ENCODE measurements at regions not wholly inside any gene's neighbourhood (a gene's known extent, or its start where the extent isn't known, plus 50 kb on each side); places are given as distances from the start of the nearest gene placed in this dataset.
A peak's percentile ranks its signal among the peaks of the same experiment; 100 is the strongest.

DNA sequence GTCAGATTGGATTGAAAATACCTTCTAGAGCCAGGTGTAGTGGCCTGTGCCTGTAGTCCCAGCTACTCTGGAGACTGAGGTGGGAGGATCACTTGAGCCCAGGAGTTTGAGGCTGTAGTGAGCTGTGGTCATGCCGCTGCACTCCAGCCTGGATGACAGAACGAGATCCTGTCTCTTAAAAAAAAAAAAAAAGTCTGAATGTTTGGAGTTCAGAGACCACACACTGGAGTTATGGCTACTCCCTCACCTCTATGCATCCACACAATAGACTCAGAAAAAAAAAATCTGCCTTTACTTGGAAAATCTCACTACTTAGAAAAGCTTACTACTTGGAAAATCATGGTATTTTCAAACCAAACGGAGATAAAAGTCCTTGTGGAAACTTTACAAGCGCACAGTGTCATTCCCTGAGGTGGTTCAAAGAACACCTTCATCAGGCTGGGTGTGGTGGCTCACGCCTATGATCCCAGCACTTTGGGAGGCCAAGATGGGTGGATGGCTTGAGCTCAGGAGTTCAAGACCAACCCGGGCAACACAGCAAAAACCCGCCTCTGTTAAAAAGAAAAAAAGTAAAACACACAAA is 63.9 kb upstream of the PICALM start:
- intact Hi-C loops (cut with DNase I), result no loop called here
- peaks cover 0 to 5% of the 10 kb centered on the region in 2 donors for H3K4me1 ChIP-seq
- no peak overlapping the region for H3K4me3 ChIP-seq
- no peaks in the 10 kb centered on the region for H3K36me3 ChIP-seq
- no peak overlapping the region for H3K27ac ChIP-seq
- TF ChIP-seq, protein P1, sequence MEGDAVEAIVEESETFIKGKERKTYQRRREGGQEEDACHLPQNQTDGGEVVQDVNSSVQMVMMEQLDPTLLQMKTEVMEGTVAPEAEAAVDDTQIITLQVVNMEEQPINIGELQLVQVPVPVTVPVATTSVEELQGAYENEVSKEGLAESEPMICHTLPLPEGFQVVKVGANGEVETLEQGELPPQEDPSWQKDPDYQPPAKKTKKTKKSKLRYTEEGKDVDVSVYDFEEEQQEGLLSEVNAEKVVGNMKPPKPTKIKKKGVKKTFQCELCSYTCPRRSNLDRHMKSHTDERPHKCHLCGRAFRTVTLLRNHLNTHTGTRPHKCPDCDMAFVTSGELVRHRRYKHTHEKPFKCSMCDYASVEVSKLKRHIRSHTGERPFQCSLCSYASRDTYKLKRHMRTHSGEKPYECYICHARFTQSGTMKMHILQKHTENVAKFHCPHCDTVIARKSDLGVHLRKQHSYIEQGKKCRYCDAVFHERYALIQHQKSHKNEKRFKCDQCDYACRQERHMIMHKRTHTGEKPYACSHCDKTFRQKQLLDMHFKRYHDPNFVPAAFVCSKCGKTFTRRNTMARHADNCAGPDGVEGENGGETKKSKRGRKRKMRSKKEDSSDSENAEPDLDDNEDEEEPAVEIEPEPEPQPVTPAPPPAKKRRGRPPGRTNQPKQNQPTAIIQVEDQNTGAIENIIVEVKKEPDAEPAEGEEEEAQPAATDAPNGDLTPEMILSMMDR (IDR thresholded peaks at IDR 0.05), result no peak
- H3K27me3 ChIP-seq, result no peaks in the 10 kb centered on the region
- DNase-seq (ENCODE audit: low spot score in 2 of 2), result no peak
- no peaks in the 10 kb centered on the region for H3K9me3 ChIP-seq

DNA sequence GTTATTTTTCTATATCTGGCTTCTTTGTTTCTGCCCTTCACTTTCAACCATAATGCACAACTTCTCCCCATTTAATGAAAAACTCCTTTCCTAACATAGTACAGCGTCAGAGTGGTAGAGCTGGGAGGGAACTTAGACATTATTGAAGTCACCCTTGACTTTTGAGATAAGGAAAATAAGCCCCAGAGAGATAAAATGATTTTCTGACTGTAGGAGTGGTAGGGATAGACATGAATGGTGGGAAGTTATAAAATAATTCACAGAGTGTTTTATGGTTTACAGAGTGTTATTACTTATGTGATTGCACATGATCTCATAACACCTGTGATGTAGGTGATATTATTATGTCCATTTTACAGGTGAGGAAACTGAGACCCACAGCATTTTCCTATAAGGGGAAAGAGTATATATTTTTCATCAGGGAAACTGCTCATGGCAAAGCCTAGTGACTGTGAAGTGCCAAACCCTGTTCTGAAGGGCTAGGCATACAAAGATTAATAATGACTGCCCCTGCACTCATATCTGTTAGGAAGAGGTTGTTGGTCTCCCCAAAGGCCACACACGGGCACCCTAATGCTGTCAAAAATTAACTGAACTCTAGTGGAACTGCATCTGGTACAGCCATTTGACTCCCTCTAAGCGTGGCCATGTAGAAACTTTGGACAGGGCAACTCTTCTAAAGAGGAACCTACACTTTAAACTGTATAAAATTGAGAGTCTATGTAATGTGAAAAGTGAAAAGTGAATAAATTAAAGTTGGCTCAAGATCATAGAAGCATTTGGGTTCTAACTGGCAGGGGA is 61.1 kb upstream of the PICALM start:
- no peaks in the 10 kb centered on the region for H3K9me3 ChIP-seq
- TF ChIP-seq, protein P1 (IDR thresholded peaks at IDR 0.05), result no peak
- intact Hi-C loops (cut with DNase I), result no loop called here
- no peak overlapping the region for H3K4me3 ChIP-seq
- no peaks in the 10 kb centered on the region for H3K27me3 ChIP-seq
- no peak for DNase-seq (ENCODE audit: low spot score in 2 of 2)
- no peaks in the 10 kb centered on the region for H3K36me3 ChIP-seq
- no peak overlapping the region for H3K27ac ChIP-seq
- peaks cover 0 to 3% of the 10 kb centered on the region in 2 donors for H3K4me1 ChIP-seq

DNA sequence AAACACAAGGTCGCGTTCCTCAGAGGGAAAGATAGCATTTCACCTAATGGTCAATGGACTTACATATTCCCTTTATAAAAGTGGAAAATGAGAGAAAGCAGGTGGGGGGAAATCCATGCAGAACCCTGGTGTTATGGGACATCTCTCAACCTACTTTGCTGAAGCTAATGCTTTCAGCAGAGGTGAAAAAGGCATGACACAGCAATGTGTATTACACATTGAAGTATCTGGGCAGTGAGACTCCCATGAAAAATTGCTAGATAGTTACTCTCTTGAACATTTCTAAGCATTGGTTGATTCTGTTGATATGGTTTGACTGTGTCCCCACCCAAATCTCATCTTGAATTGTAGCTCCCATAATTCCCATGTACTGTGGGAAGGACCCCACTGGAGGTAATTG is 60.0 kb upstream of the PICALM start:
- Histone ChIP-seq H3K36me3 (no peaks in the 10 kb centered on the region), H3K4me3 (no peak overlapping the region), H3K9me3 (no peaks in the 10 kb centered on the region), H3K4me1 (peaks cover 0 to 8% of the 10 kb centered on the region in 2 donors), H3K27me3 (no peaks in the 10 kb centered on the region), H3K27ac (no peak overlapping the region)
- intact Hi-C loops (cut with DNase I), result no loop called here
- DNase-seq (ENCODE audit: low spot score in 2 of 2), result no peak
- TF ChIP-seq, protein P1 (IDR thresholded peaks at IDR 0.05), result no peak

DNA sequence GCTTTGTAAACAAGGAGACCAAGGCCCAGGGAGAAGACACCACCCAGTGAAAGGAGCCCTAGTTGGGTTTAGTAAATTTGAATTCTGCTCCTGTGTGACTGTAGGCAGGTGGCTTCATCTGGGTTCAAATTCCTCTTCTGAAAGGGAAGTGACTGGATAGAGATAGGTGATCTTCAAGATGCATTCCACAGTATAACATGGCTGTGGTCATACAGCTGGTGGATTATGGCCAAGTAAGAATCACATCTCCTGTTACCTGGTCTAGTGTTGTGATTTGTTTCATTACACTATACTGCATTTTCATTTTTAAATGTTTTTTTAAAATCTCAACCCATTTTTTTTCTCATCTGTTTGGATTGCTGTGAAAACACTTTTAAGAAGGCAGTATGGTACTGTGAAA is 58.0 kb upstream of the PICALM start:
- no peaks in the 10 kb centered on the region for H3K9me3 ChIP-seq
- no peak for DNase-seq (ENCODE audit: low spot score in 2 of 2)
- no peaks in the 10 kb centered on the region for H3K27me3 ChIP-seq
- TF ChIP-seq, protein P1 (IDR thresholded peaks at IDR 0.05), result no peak
- intact Hi-C loops (cut with DNase I), result no loop called here
- no peak overlapping the region for H3K4me3 ChIP-seq
- peaks cover 0 to 12% of the 10 kb centered on the region in 2 donors for H3K4me1 ChIP-seq
- no peaks in the 10 kb centered on the region for H3K36me3 ChIP-seq
- H3K27ac ChIP-seq, result peak overlapping the region in 1 of 2 donors; percentile 34

DNA sequence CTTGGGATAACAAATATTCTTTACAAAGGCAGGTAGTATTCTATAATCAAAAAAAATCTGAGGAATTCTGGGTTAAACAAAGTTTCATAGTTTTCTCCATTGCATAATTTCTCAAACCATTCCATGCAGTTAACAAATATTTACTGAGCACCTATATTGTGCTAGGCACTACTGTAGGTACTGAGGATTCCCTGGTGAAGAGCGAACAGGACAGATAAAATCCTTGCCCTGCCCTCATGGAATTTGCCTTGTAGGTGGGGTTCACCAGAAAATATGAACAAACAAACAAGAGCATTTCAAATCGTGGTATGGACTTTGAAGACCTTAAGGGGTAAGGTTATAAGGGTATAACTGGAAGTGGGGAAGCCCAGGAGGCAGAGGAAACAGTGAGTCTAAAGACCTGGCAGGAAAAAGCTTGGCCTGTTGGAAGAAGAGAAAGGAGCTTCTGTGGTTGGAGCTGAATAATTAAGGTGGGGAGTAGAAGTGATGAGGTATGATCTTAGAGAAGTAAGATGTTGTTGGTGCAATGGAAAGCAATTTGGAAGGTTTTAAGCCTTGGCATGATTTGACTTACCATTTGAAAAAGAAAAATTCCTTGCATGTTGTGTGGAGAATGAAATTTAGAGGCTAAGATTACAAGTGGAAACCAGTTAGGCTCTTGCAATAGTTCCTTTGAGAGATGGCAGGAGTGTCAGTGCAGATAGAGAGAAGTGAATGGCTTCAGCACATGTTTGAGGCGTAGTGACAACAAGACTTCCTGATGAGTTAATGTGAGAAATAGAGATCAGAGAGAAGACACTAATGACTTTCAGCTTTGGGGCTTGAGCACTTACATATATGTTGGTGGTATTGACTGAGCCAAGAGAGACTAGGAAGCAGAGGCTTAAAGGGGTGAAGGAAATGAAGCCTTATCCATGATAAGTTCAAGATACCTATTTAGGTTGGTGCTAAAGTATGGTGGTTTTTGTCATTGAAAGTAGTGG is 55.7 kb upstream of the PICALM start:
- intact Hi-C loops (cut with DNase I), result no loop called here
- Histone ChIP-seq H3K9me3 (no peaks in the 10 kb centered on the region), H3K36me3 (no peaks in the 10 kb centered on the region), H3K27me3 (no peaks in the 10 kb centered on the region), H3K4me1 (peaks cover 0 to 12% of the 10 kb centered on the region in 2 donors), H3K4me3 (no peak overlapping the region), H3K27ac (peak overlapping the region; percentile 41 to 67)
- TF ChIP-seq, protein P1 (IDR thresholded peaks at IDR 0.05), result no peak
- DNase-seq (ENCODE audit: low spot score in 2 of 2), result no peak

All from ascending aorta (tissue), 2 donors.